PC-3 (cell line): ENCODE measurements at regions not wholly inside any gene's neighbourhood (a gene's known extent, or its start where the extent isn't known, plus 50 kb on each side); places are given as distances from the start of the nearest gene placed in this dataset.

Experiments
- CTCF ChIP-seq: fragments of 300-600 bp; sonication (generic); conservative IDR thresholded peaks from 2 replicates; pipeline ENCODE4 v1.5.1; 2017; ENCODE audit warnings: antibody characterized with exemption, low read depth, mild to moderate bottlenecking, low read length
- EZH2 ChIP-seq: fragments of 300-600 bp; sonication (generic); IDR thresholded peaks from one replicate; pipeline ENCODE4 v1.6.1; 2017; ENCODE audit warnings: antibody characterized with exemption, mild to moderate bottlenecking, low read length; ENCODE audit not compliant: unreplicated experiment
- EZH2phosphoT487 ChIP-seq: fragments of 300-600 bp; sonication (generic); IDR thresholded peaks from 2 replicates; pipeline ENCODE4 v1.6.1; 2018; ENCODE audit warnings: mild to moderate bottlenecking, antibody characterized with exemption, low read length, borderline replicate concordance

GRCh38 chr3:190773948-190774347 lies 88.5 kb downstream of the GMNC start:
- TF ChIP-seq CTCF: no peak
- TF ChIP-seq EZH2: no peak
- TF ChIP-seq EZH2phosphoT487: no peak
